ENCODE measurements at regions not wholly inside any gene's neighbourhood (a gene's known extent, or its start where the extent isn't known, plus 50 kb on each side); places are given as distances from the start of the nearest gene placed in this dataset.

- Histone ChIP-seq H3K9ac (ENCODE audit: low read depth in 1 of 2, low read length in 2 of 2) (no peak overlapping the region), H3K27me3 (ENCODE audit: control insufficient read depth in 4 of 4, insufficient read depth in 4 of 4, low read length in 3 of 4) (no peaks in the 10 kb centered on the region), H3K4me3 (ENCODE audit: low read depth in 1 of 3, low read length in 3 of 3) (no peak overlapping the region), H3K36me3 (ENCODE audit: control insufficient read depth in 4 of 4, insufficient read depth in 3 of 4, low read depth in 1 of 4, low read length in 3 of 4) (no peaks in the 10 kb centered on the region), H3K27ac (ENCODE audit: low read depth in 1 of 2, low read length in 2 of 2) (peak overlapping the region; percentile 0 to 26), H3K9me3 (ENCODE audit: control insufficient read depth in 4 of 4, low read length in 3 of 4) (no peaks in the 10 kb centered on the region), H3K4me1 (ENCODE audit: control insufficient read depth in 4 of 4, insufficient read depth in 4 of 4, low read length in 3 of 4) (peaks cover 4 to 14% (median 7%) of the 10 kb centered on the region in 4 donors)
- DNase-seq (ENCODE audit: low spot score) = no peak
- WGBS = 74% methylated on average over 28 of the region's 28 CpGs
- TF ChIP-seq JUND (IDR thresholded peaks at IDR 0.05) = no peak
- no peak for TF ChIP-seq FOXA2 (IDR thresholded peaks at IDR 0.05)
- TF ChIP-seq EGR1 (IDR thresholded peaks at IDR 0.05; ENCODE audit: low read depth in 2 of 2) = no peak
- no peak for TF ChIP-seq YY1 (IDR thresholded peaks at IDR 0.05)
- TF ChIP-seq HNF4A (conservative IDR thresholded peaks at IDR 0.05) = no peak
- no peak for TF ChIP-seq RXRA (IDR thresholded peaks at IDR 0.05)
- no peak for TF ChIP-seq REST (IDR thresholded peaks at IDR 0.05)
- no peak for TF ChIP-seq MAX (IDR thresholded peaks at IDR 0.05)
- TF ChIP-seq NR2F2 (IDR thresholded peaks at IDR 0.05) = no peak
- no peak for TF ChIP-seq TAF1 (conservative IDR thresholded peaks at IDR 0.05)
- TF ChIP-seq SP1 (IDR thresholded peaks at IDR 0.05) = no peak
- TF ChIP-seq FOXA1 (IDR thresholded peaks at IDR 0.05) = no peak
- TF ChIP-seq GABPA (IDR thresholded peaks at IDR 0.05 in 1 of 2, conservative IDR thresholded peaks at IDR 0.05 in 1 of 2) = no peak
Observed at GRCh38 chr10:31749981-31750840, 178.4 kb downstream of the ARHGAP12 start.

- Histone ChIP-seq H3K9me3 (ENCODE audit: control insufficient read depth in 4 of 4, low read length in 3 of 4) (no peaks in the 10 kb centered on the region), H3K27ac (ENCODE audit: low read depth in 1 of 2, low read length in 2 of 2) (no peak overlapping the region), H3K4me3 (ENCODE audit: low read depth in 1 of 3, low read length in 3 of 3) (no peak overlapping the region), H3K4me1 (ENCODE audit: control insufficient read depth in 4 of 4, insufficient read depth in 4 of 4, low read length in 3 of 4) (peaks cover 0 to 5% (median 1%) of the 10 kb centered on the region in 4 donors), H3K9ac (ENCODE audit: low read depth in 1 of 2, low read length in 2 of 2) (no peak overlapping the region), H3K27me3 (ENCODE audit: control insufficient read depth in 4 of 4, insufficient read depth in 4 of 4, low read length in 3 of 4) (no peaks in the 10 kb centered on the region), H3K36me3 (ENCODE audit: control insufficient read depth in 4 of 4, insufficient read depth in 3 of 4, low read depth in 1 of 4, low read length in 3 of 4) (no peaks in the 10 kb centered on the region)
- TF ChIP-seq CTCF (IDR thresholded peaks at IDR 0.05; ENCODE audit: low read depth, low read length, missing input control) (no peak), GABPA (IDR thresholded peaks at IDR 0.05 in 1 of 2, conservative IDR thresholded peaks at IDR 0.05 in 1 of 2) (no peak), FOXA2 (IDR thresholded peaks at IDR 0.05) (no peak), ATF3 (IDR thresholded peaks at IDR 0.05) (no peak), RAD21 (IDR thresholded peaks at IDR 0.05) (no peak), REST (IDR thresholded peaks at IDR 0.05) (no peak), EGR1 (IDR thresholded peaks at IDR 0.05; ENCODE audit: low read depth in 2 of 2) (no peak), TAF1 (conservative IDR thresholded peaks at IDR 0.05) (no peak), YY1 (IDR thresholded peaks at IDR 0.05) (no peak), HNF4G (IDR thresholded peaks at IDR 0.05) (no peak), MAX (IDR thresholded peaks at IDR 0.05) (no peak), ZBTB33 (IDR thresholded peaks at IDR 0.05) (no peak), NR2F2 (IDR thresholded peaks at IDR 0.05) (no peak), RXRA (IDR thresholded peaks at IDR 0.05) (no peak), SP1 (IDR thresholded peaks at IDR 0.05) (no peak), FOXA1 (IDR thresholded peaks at IDR 0.05) (no peak), HNF4A (conservative IDR thresholded peaks at IDR 0.05) (no peak), JUND (IDR thresholded peaks at IDR 0.05) (no peak)
- 91% methylated on average over 13 of the region's 13 CpGs for WGBS
- DNase-seq (ENCODE audit: low spot score) = no peak
Observed at GRCh38 chr10:31749301-31749700, 179.3 kb downstream of the ARHGAP12 start.
